ENCODE measurements at regions not wholly inside any gene's neighbourhood (a gene's known extent, or its start where the extent isn't known, plus 50 kb on each side); places are given as distances from the start of the nearest gene placed in this dataset.
"Not testable (repeated sequence)": the region's sequence is repeated elsewhere in the genome, so short reads cannot be mapped to it uniquely, and the experiment has no call there.

GRCh38 chr6:56742122-56742791 lies 99.6 kb upstream of the DST start:
- DNase-seq: peak; percentile 31 to 60 (median 44)

GRCh38 chr6:56741472-56741871 lies 98.8 kb upstream of the DST start:
- no peak for DNase-seq

GRCh38 chr6:56739836-56740815 lies 97.4 kb upstream of the DST start:
- no peak for DNase-seq

GRCh38 chr6:56736804-56737203 lies 94.1 kb upstream of the DST start:
- DNase-seq: no peak

- peak in 3 of 4 experiments; percentile 20 to 73 (median 68) for DNase-seq
Observed at GRCh38 chr6:56734335-56734734, 91.6 kb upstream of the DST start.

- no peak for DNase-seq
Observed at GRCh38 chr6:56733211-56733697, 90.6 kb upstream of the DST start.

- no peak for DNase-seq
Observed at GRCh38 chr6:56732517-56732916, 89.8 kb upstream of the DST start.

- no peak for DNase-seq
Observed at GRCh38 chr6:56730663-56731529, 88.2 kb upstream of the DST start.

- no peak for DNase-seq
Observed at GRCh38 chr6:56729719-56730118, 87.0 kb upstream of the DST start.

GRCh38 chr6:56729166-56729565 lies 86.5 kb upstream of the DST start:
- not testable (repeated sequence) for DNase-seq

- no peak for DNase-seq
Observed at GRCh38 chr6:56727097-56727850, 84.6 kb upstream of the DST start.

GRCh38 chr6:56725254-56725653 lies 82.6 kb upstream of the DST start:
- DNase-seq: no peak

GRCh38 chr6:56724455-56724854 lies 81.8 kb upstream of the DST start:
- no peak for DNase-seq

GRCh38 chr6:56720882-56721281 lies 78.2 kb upstream of the DST start:
- DNase-seq: no peak

- not testable (repeated sequence) for DNase-seq
Observed at GRCh38 chr6:56720202-56720601, 77.5 kb upstream of the DST start.

GRCh38 chr6:56719315-56720058 lies 76.8 kb upstream of the DST start:
- peak in 2 of 4 experiments; percentile 40 to 51 for DNase-seq

- no peak for DNase-seq
Observed at GRCh38 chr6:56718236-56718635, 75.5 kb upstream of the DST start.

GRCh38 chr6:56716229-56716628 lies 73.5 kb upstream of the DST start:
- DNase-seq: no peak

GRCh38 chr6:56715741-56716140 lies 73.1 kb upstream of the DST start:
- DNase-seq: no peak

GRCh38 chr6:56714982-56715456 lies 72.3 kb upstream of the DST start:
- DNase-seq: peak in 2 of 4 experiments; percentile 11 to 17

- no peak for DNase-seq
Observed at GRCh38 chr6:56714273-56714672, 71.6 kb upstream of the DST start.
